HUDEP-2 (cell line): ENCODE measurements at regions not wholly inside any gene's neighbourhood (a gene's known extent, or its start where the extent isn't known, plus 50 kb on each side); places are given as distances from the start of the nearest gene placed in this dataset.
"Not testable (repeated sequence)": the region's sequence is repeated elsewhere in the genome, so short reads cannot be mapped to it uniquely, and the experiment has no call there.

Experiments
- DNase-seq, 76 experiments: peaks; one replicate each; lab custom pipeline; 2025; ENCODE audit not compliant: unreplicated experiment in 76 of 76; lab: John Stamatoyannopoulos, UW

GRCh38 chr2:878245-878930 is 72.3 kb upstream of the SNTG2 start:
- no peak for DNase-seq

GRCh38 chr2:877747-878146 is 72.9 kb upstream of the SNTG2 start:
- DNase-seq, result no peak

GRCh38 chr2:875687-876615 is 74.7 kb upstream of the SNTG2 start:
- DNase-seq, result no peak

GRCh38 chr2:873651-874580 is 76.7 kb upstream of the SNTG2 start:
- no peak for DNase-seq

GRCh38 chr2:873027-873426 is 77.6 kb upstream of the SNTG2 start:
- DNase-seq, result no peak

- DNase-seq, result no peak
Observed at GRCh38 chr2:871926-872680, 78.5 kb upstream of the SNTG2 start.

GRCh38 chr2:871175-871727 is 79.4 kb upstream of the SNTG2 start:
- no peak for DNase-seq

GRCh38 chr2:870426-870825 is 80.2 kb upstream of the SNTG2 start:
- no peak for DNase-seq

- DNase-seq, result no peak
Observed at GRCh38 chr2:869894-870293, 80.8 kb upstream of the SNTG2 start.

GRCh38 chr2:869357-869871 is 81.2 kb upstream of the SNTG2 start:
- DNase-seq, result no peak

- DNase-seq, result not testable (repeated sequence)
Observed at GRCh38 chr2:868857-869256, 81.8 kb upstream of the SNTG2 start.

- no peak for DNase-seq
Observed at GRCh38 chr2:867296-867695, 83.4 kb upstream of the SNTG2 start.

GRCh38 chr2:866887-867286 is 83.8 kb upstream of the SNTG2 start:
- no peak for DNase-seq

- DNase-seq, result no peak
Observed at GRCh38 chr2:866009-866680, 84.5 kb upstream of the SNTG2 start.

GRCh38 chr2:864501-865106 is 86.0 kb upstream of the SNTG2 start:
- no peak for DNase-seq

- DNase-seq, result no peak
Observed at GRCh38 chr2:863732-864450, 86.8 kb upstream of the SNTG2 start.

- no peak for DNase-seq
Observed at GRCh38 chr2:862731-863466, 87.8 kb upstream of the SNTG2 start.

GRCh38 chr2:862355-862687 is 88.3 kb upstream of the SNTG2 start:
- DNase-seq, result no peak
